ENCODE measurements at regions not wholly inside any gene's neighbourhood (a gene's known extent, or its start where the extent isn't known, plus 50 kb on each side); places are given as distances from the start of the nearest gene placed in this dataset.

DNA sequence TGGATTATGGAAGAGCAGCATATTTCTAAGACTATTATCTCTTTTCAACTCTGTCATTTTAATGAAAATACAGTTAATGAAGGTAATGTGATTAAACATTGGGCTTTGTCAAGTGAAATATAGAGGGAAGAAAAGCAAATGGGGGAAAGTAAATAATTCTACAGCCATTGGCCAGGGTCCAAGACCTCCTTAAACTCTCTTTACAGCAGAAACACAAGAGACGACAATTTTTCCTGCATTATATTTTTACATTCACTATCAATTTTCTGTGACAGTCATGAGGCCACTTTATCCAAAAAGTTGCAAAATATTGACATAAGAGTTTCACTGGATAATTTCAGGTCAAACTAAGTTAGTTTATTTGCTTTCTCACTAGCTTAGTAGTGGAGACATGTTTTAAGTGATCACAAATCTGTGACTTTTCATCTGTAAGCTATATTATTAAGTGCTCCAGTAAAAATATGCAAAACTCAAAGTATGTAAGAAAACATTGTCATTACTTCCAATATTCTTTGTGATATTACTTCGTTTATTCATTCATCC, 385.9 kb upstream of the DPH6 start:
- Histone ChIP-seq H3K9me3 (ENCODE audit: low read length) (no peaks in the 10 kb centered on the region), H2AFZ (ENCODE audit: low read length) (no peak overlapping the region), H3K4me2 (ENCODE audit: low read depth, low read length) (no peak overlapping the region), H3K4me3 (replicated peaks in 1 of 3; ENCODE audit: insufficient read depth in 1 of 3, low read depth in 2 of 3, low read length in 3 of 3) (no peak overlapping the region), H3K79me2 (ENCODE audit: insufficient read depth, low read length) (no peaks in the 10 kb centered on the region), H3K9ac (ENCODE audit: insufficient read depth, low read depth, low read length) (no peak overlapping the region), H3K36me3 (replicated peaks in 1 of 2; ENCODE audit: control insufficient read depth in 1 of 2, insufficient read depth in 2 of 2, low read length in 2 of 2) (no peaks in the 10 kb centered on the region), H3K27me3 (ENCODE audit: control insufficient read depth in 1 of 2, insufficient read depth in 2 of 2, low read length in 2 of 2) (no peaks in the 10 kb centered on the region), H3K27ac (ENCODE audit: extremely low read length, insufficient read depth, low read length) (no peak overlapping the region), H3K4me1 (ENCODE audit: insufficient read depth, low read length) (no peaks in the 10 kb centered on the region), H4K20me1 (ENCODE audit: insufficient read depth, low read length) (no peaks in the 10 kb centered on the region)
- FAIRE-seq (no peak), DNase-seq (ENCODE audit: low spot score) (no peak), ATAC-seq (no peak)
- ChIA-PET CTCF (ENCODE audit: low intra/inter-chr PET ratio, low total read pairs) (no interaction called here), POLR2A (no interaction called here)
- no peak for TF ChIP-seq RAD51 (IDR thresholded peaks at IDR 0.05; ENCODE audit: borderline replicate concordance)
- no peak for TF ChIP-seq ZNF34 (CRISPR knock-in tag; IDR thresholded peaks at IDR 0.05; ENCODE audit: borderline replicate concordance)
- TF ChIP-seq, protein P1, sequence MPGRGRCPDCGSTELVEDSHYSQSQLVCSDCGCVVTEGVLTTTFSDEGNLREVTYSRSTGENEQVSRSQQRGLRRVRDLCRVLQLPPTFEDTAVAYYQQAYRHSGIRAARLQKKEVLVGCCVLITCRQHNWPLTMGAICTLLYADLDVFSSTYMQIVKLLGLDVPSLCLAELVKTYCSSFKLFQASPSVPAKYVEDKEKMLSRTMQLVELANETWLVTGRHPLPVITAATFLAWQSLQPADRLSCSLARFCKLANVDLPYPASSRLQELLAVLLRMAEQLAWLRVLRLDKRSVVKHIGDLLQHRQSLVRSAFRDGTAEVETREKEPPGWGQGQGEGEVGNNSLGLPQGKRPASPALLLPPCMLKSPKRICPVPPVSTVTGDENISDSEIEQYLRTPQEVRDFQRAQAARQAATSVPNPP (CRISPR knock-in tag; IDR thresholded peaks at IDR 0.05), result no peak
- TF ChIP-seq, protein P2, sequence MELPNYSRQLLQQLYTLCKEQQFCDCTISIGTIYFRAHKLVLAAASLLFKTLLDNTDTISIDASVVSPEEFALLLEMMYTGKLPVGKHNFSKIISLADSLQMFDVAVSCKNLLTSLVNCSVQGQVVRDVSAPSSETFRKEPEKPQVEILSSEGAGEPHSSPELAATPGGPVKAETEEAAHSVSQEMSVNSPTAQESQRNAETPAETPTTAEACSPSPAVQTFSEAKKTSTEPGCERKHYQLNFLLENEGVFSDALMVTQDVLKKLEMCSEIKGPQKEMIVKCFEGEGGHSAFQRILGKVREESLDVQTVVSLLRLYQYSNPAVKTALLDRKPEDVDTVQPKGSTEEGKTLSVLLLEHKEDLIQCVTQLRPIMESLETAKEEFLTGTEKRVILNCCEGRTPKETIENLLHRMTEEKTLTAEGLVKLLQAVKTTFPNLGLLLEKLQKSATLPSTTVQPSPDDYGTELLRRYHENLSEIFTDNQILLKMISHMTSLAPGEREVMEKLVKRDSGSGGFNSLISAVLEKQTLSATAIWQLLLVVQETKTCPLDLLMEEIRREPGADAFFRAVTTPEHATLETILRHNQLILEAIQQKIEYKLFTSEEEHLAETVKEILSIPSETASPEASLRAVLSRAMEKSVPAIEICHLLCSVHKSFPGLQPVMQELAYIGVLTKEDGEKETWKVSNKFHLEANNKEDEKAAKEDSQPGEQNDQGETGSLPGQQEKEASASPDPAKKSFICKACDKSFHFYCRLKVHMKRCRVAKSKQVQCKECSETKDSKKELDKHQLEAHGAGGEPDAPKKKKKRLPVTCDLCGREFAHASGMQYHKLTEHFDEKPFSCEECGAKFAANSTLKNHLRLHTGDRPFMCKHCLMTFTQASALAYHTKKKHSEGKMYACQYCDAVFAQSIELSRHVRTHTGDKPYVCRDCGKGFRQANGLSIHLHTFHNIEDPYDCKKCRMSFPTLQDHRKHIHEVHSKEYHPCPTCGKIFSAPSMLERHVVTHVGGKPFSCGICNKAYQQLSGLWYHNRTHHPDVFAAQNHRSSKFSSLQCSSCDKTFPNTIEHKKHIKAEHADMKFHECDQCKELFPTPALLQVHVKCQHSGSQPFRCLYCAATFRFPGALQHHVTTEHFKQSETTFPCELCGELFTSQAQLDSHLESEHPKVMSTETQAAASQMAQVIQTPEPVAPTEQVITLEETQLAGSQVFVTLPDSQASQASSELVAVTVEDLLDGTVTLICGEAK (IDR thresholded peaks at IDR 0.05), result no peak
- TF ChIP-seq, protein P2 (CRISPR knock-in tag; IDR thresholded peaks at IDR 0.05), result no peak
- TF ChIP-seq, protein P3, sequence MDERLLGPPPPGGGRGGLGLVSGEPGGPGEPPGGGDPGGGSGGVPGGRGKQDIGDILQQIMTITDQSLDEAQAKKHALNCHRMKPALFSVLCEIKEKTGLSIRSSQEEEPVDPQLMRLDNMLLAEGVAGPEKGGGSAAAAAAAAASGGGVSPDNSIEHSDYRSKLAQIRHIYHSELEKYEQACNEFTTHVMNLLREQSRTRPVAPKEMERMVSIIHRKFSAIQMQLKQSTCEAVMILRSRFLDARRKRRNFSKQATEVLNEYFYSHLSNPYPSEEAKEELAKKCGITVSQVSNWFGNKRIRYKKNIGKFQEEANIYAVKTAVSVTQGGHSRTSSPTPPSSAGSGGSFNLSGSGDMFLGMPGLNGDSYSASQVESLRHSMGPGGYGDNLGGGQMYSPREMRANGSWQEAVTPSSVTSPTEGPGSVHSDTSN (CRISPR knock-in tag; IDR thresholded peaks at IDR 0.05), result no peak
- TF ChIP-seq ZNF484 (CRISPR knock-in tag; IDR thresholded peaks at IDR 0.05; ENCODE audit: borderline replicate concordance, low read depth), result no peak
- TF ChIP-seq, protein P4, sequence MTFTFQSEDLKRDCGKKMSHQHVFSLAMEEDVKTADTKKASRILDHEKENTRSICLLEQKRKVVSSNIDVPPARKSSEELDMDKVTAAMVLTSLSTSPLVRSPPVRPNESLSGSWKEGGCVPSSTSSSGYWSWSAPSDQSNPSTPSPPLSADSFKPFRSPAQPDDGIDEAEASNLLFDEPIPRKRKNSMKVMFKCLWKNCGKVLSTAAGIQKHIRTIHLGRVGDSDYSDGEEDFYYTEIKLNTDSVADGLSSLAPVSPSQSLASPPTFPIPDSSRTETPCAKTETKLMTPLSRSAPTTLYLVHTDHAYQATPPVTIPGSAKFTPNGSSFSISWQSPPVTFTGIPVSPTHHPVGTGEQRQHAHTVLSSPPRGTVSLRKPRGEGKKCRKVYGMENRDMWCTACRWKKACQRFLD (CRISPR knock-in tag; IDR thresholded peaks at IDR 0.05; ENCODE audit: borderline replicate concordance), result no peak
- TF ChIP-seq POLR2G (IDR thresholded peaks at IDR 0.05; ENCODE audit: low read depth, low read length), result no peak
- TF ChIP-seq NFIB (CRISPR knock-in tag; IDR thresholded peaks at IDR 0.05; ENCODE audit: borderline replicate concordance), result no peak
- TF ChIP-seq IKZF4 (CRISPR knock-in tag; IDR thresholded peaks at IDR 0.05; ENCODE audit: borderline replicate concordance, low read depth, not compliant biosample characterization), result no peak
- in situ Hi-C loops (cut with HindIII; ENCODE audit: extremely low pct_ligation_motif_present, low pct_unique_long_range_greater_than_20kb) (no loop called here), intact Hi-C loops (cut with micrococcal nuclease; ENCODE audit: unreplicated experiment) (no loop called here)
- no TSS peak for BruUV-seq (replicated peaks)
- WGBS (ENCODE audit: low lambda C conversion rate), result 16% methylated on average over 2 of the region's 2 CpGs

Data from HepG2 (cell line).